Karpas-422 (cell line): ENCODE measurements at regions not wholly inside any gene's neighbourhood (a gene's known extent, or its start where the extent isn't known, plus 50 kb on each side); places are given as distances from the start of the nearest gene placed in this dataset.
"Not testable (repeated sequence)": the region's sequence is repeated elsewhere in the genome, so short reads cannot be mapped to it uniquely, and the experiment has no call there.

Source experiments
- DNase-seq: peaks from one replicate; pipeline ENCODE4 v3.0.0-alpha.2; 2015
- H2AFZ ChIP-seq: fragments of 200-600 bp; sonication (generic); 2 replicates; pipeline ENCODE4 v1.6.1; 2014; ENCODE audit warnings: antibody characterized with exemption, low read length, mixed read lengths
- H3K27ac ChIP-seq: fragments of 200-600 bp; sonication (generic); 2 replicates; pipeline ENCODE4 v1.5.1; 2014; ENCODE audit warnings: mild to moderate bottlenecking, low read length, moderate library complexity
- H3K27me3 ChIP-seq: fragments of 200-600 bp; sonication (generic); 2 replicates; pipeline ENCODE4 v1.6.1; 2014; ENCODE audit warnings: low read length, mixed read lengths
- H3K36me3 ChIP-seq: fragments of 200-600 bp; sonication (generic); 2 replicates; pipeline ENCODE4 v1.6.1; 2014; ENCODE audit warnings: low read length, mixed read lengths; ENCODE audit not compliant: insufficient read depth
- H3K4me1 ChIP-seq: fragments of 200-600 bp; sonication (generic); 2 replicates; pipeline ENCODE4 v1.6.1; 2014; ENCODE audit warnings: mild to moderate bottlenecking, low read length, mixed read lengths
- H3K4me2 ChIP-seq: fragments of 200-600 bp; sonication (generic); 2 replicates; pipeline ENCODE4 v1.6.1; 2014; ENCODE audit warnings: low read length, low read depth, mild to moderate bottlenecking; ENCODE audit not compliant: poor library complexity, severe bottlenecking
- H3K4me3 ChIP-seq: fragments of 200-600 bp; sonication (generic); 2 replicates; pipeline ENCODE4 v1.5.1; 2014; ENCODE audit warnings: mild to moderate bottlenecking, antibody characterized with exemption, low read length, mixed read lengths
- H3K79me2 ChIP-seq: fragments of 200-600 bp; sonication (generic); 2 replicates; pipeline ENCODE4 v1.6.1; 2014; ENCODE audit warnings: mild to moderate bottlenecking, low read length, mixed read lengths
- H3K9ac ChIP-seq: fragments of 200-600 bp; sonication (generic); 2 replicates; pipeline ENCODE4 v1.6.0; 2014; ENCODE audit warnings: low read length
- H3K9me2 ChIP-seq: fragments of 200-600 bp; sonication (generic), shearing (Covaris generic); replicated peaks from 2 replicates; pipeline ENCODE4 v1.6.0; 2014; ENCODE audit warnings: mild to moderate bottlenecking, low read length, moderate library complexity; ENCODE audit not compliant: insufficient read depth
- H3K9me3 ChIP-seq: fragments of 300-700, 200-600 bp; sonication (generic); 2 replicates; pipeline ENCODE4 v1.6.1; 2014; ENCODE audit warnings: low read length, mixed read lengths
- H4K20me1 ChIP-seq: fragments of 200-600 bp; sonication (generic); 2 replicates; pipeline ENCODE4 v1.6.1; 2014; ENCODE audit warnings: mild to moderate bottlenecking, antibody characterized with exemption, low read length, low read depth; ENCODE audit not compliant: insufficient read depth

GRCh38 chr1:228847451-228847850 lies 112.2 kb downstream of the RHOU start:
- not testable (repeated sequence) for H3K79me2 ChIP-seq, H2AFZ ChIP-seq, H3K9ac ChIP-seq, DNase-seq, H3K4me2 ChIP-seq, H3K9me2 ChIP-seq, H3K27ac ChIP-seq, H3K27me3 ChIP-seq, H3K4me3 ChIP-seq, H3K36me3 ChIP-seq, H4K20me1 ChIP-seq, H3K9me3 ChIP-seq, H3K4me1 ChIP-seq

- H3K4me1 ChIP-seq: no peaks in the 10 kb centered on the region
- no peaks in the 10 kb centered on the region for H3K27me3 ChIP-seq
- no peaks in the 10 kb centered on the region for H3K79me2 ChIP-seq
- H3K9ac ChIP-seq: no peak overlapping the region
- H2AFZ ChIP-seq: no peak overlapping the region
- no peak overlapping the region for H3K4me2 ChIP-seq
- DNase-seq: no peak
- H3K9me2 ChIP-seq: no peaks in the 10 kb centered on the region
- no peaks in the 10 kb centered on the region for H4K20me1 ChIP-seq
- no peak overlapping the region for H3K4me3 ChIP-seq
- no peaks in the 10 kb centered on the region for H3K36me3 ChIP-seq
- H3K27ac ChIP-seq: no peak overlapping the region
- no peaks in the 10 kb centered on the region for H3K9me3 ChIP-seq
Observed at GRCh38 chr1:228848406-228848805, 113.1 kb downstream of the RHOU start.

GRCh38 chr1:228849011-228849541 lies 113.8 kb downstream of the RHOU start:
- Histone ChIP-seq H3K9me3 (no peaks in the 10 kb centered on the region), H3K9me2 (no peaks in the 10 kb centered on the region), H3K36me3 (no peaks in the 10 kb centered on the region), H3K4me2 (no peak overlapping the region), H3K27ac (no peak overlapping the region), H3K27me3 (no peaks in the 10 kb centered on the region), H3K4me1 (no peaks in the 10 kb centered on the region), H3K4me3 (no peak overlapping the region), H2AFZ (no peak overlapping the region), H4K20me1 (no peaks in the 10 kb centered on the region), H3K9ac (no peak overlapping the region), H3K79me2 (no peaks in the 10 kb centered on the region)
- DNase-seq: no peak

- no peaks in the 10 kb centered on the region for H3K36me3 ChIP-seq
- H3K9ac ChIP-seq: no peak overlapping the region
- H3K79me2 ChIP-seq: no peaks in the 10 kb centered on the region
- no peak overlapping the region for H3K4me3 ChIP-seq
- H3K9me2 ChIP-seq: no peaks in the 10 kb centered on the region
- no peak overlapping the region for H3K4me2 ChIP-seq
- no peak overlapping the region for H2AFZ ChIP-seq
- no peak for DNase-seq
- no peaks in the 10 kb centered on the region for H3K9me3 ChIP-seq
- H3K27me3 ChIP-seq: no peaks in the 10 kb centered on the region
- H3K27ac ChIP-seq: no peak overlapping the region
- no peaks in the 10 kb centered on the region for H3K4me1 ChIP-seq
- H4K20me1 ChIP-seq: no peaks in the 10 kb centered on the region
Observed at GRCh38 chr1:228850141-228851100, 115.1 kb downstream of the RHOU start.

- no peaks in the 10 kb centered on the region for H3K36me3 ChIP-seq
- no peak overlapping the region for H3K27ac ChIP-seq
- no peak overlapping the region for H3K4me3 ChIP-seq
- no peaks in the 10 kb centered on the region for H3K4me1 ChIP-seq
- no peaks in the 10 kb centered on the region for H3K79me2 ChIP-seq
- no peaks in the 10 kb centered on the region for H4K20me1 ChIP-seq
- H3K4me2 ChIP-seq: no peak overlapping the region
- H3K9me2 ChIP-seq: no peaks in the 10 kb centered on the region
- no peak overlapping the region for H3K9ac ChIP-seq
- DNase-seq: no peak
- H3K27me3 ChIP-seq: no peaks in the 10 kb centered on the region
- no peaks in the 10 kb centered on the region for H3K9me3 ChIP-seq
- no peak overlapping the region for H2AFZ ChIP-seq
Observed at GRCh38 chr1:228851193-228851592, 115.9 kb downstream of the RHOU start.

- Histone ChIP-seq H3K36me3 (no peaks in the 10 kb centered on the region), H3K27ac (no peak overlapping the region), H4K20me1 (no peaks in the 10 kb centered on the region), H2AFZ (no peak overlapping the region), H3K4me1 (no peaks in the 10 kb centered on the region), H3K4me2 (no peak overlapping the region), H3K27me3 (no peaks in the 10 kb centered on the region), H3K9me3 (no peaks in the 10 kb centered on the region), H3K4me3 (no peak overlapping the region), H3K9ac (no peak overlapping the region), H3K79me2 (no peaks in the 10 kb centered on the region), H3K9me2 (no peaks in the 10 kb centered on the region)
- no peak for DNase-seq
Observed at GRCh38 chr1:228851618-228852017, 116.3 kb downstream of the RHOU start.

GRCh38 chr1:228852024-228852423 lies 116.7 kb downstream of the RHOU start:
- Histone ChIP-seq H3K4me3 (no peak overlapping the region), H4K20me1 (no peaks in the 10 kb centered on the region), H3K4me1 (no peaks in the 10 kb centered on the region), H3K9me3 (no peaks in the 10 kb centered on the region), H3K4me2 (no peak overlapping the region), H2AFZ (no peak overlapping the region), H3K27ac (no peak overlapping the region), H3K36me3 (no peaks in the 10 kb centered on the region), H3K9me2 (no peaks in the 10 kb centered on the region), H3K79me2 (no peaks in the 10 kb centered on the region), H3K27me3 (no peaks in the 10 kb centered on the region), H3K9ac (no peak overlapping the region)
- no peak for DNase-seq

GRCh38 chr1:228852511-228853088 lies 117.3 kb downstream of the RHOU start:
- H3K36me3 ChIP-seq: no peaks in the 10 kb centered on the region
- H3K27ac ChIP-seq: no peak overlapping the region
- DNase-seq: no peak
- no peak overlapping the region for H3K9ac ChIP-seq
- H3K79me2 ChIP-seq: no peaks in the 10 kb centered on the region
- H4K20me1 ChIP-seq: no peaks in the 10 kb centered on the region
- no peak overlapping the region for H3K4me3 ChIP-seq
- H3K9me2 ChIP-seq: no peaks in the 10 kb centered on the region
- H3K9me3 ChIP-seq: no peaks in the 10 kb centered on the region
- H3K4me1 ChIP-seq: no peaks in the 10 kb centered on the region
- no peak overlapping the region for H2AFZ ChIP-seq
- no peak overlapping the region for H3K4me2 ChIP-seq
- no peaks in the 10 kb centered on the region for H3K27me3 ChIP-seq
